Thoracic aorta (tissue), 2 donors: ENCODE measurements at regions not wholly inside any gene's neighbourhood (a gene's known extent, or its start where the extent isn't known, plus 50 kb on each side); places are given as distances from the start of the nearest gene placed in this dataset.
"Not testable (repeated sequence)": the region's sequence is repeated elsewhere in the genome, so short reads cannot be mapped to it uniquely, and the experiment has no call there.

Experiments
- ATAC-seq: fragments of 150-250 bp; one replicate; pipeline ENCODE4 v1.8.0; 2017; ENCODE audit warnings: low read depth; ENCODE audit not compliant: insufficient number of reproducible peaks, low FRiP score
- DNase-seq: peaks from one replicate; pipeline ENCODE4 v3.0.0-alpha.2; 2020; ENCODE audit warnings: low spot score
- H3K27ac ChIP-seq, 2 donors: fragments of 200-600 bp; sonication (generic); 1 replicate in 1 of 2; 2 replicates in 1 of 2; pipeline ENCODE4 v1.5.1; 2016; ENCODE audit warnings: mild to moderate bottlenecking in 2 of 2, moderate library complexity in 2 of 2
- H3K27me3 ChIP-seq: fragments of 200-600 bp; sonication (generic); replicated peaks from 2 replicates; pipeline ENCODE4 v1.6.0; 2016; ENCODE audit warnings: mild to moderate bottlenecking; ENCODE audit not compliant: insufficient read depth
- H3K36me3 ChIP-seq: fragments of 200-600 bp; sonication (generic); one replicate; pipeline ENCODE4 v1.5.1; 2016
- H3K4me1 ChIP-seq, 2 donors: fragments of 200-600 bp; sonication (generic); 1 replicate in 1 of 2; 2 replicates in 1 of 2; pipeline versions ENCODE4 v1.5.1 to v1.6.0; 2016; ENCODE audit warnings: low read depth in 2 of 2, mild to moderate bottlenecking in 1 of 2; ENCODE audit not compliant: control insufficient read depth in 1 of 2
- H3K4me3 ChIP-seq: fragments of 200-600 bp; sonication (generic); 2 replicates; pipeline ENCODE4 v1.5.1; 2016; ENCODE audit warnings: mild to moderate bottlenecking
- H3K9me3 ChIP-seq: fragments of 200-600 bp; sonication (generic); 2 replicates; pipeline ENCODE4 v1.5.1; 2016
- CTCF ChIP-seq: fragments of 200-600 bp; sonication (generic); IDR thresholded peaks from one replicate; pipeline ENCODE4 v1.5.1; 2019; ENCODE audit warnings: antibody characterized with exemption

GRCh38 chr6:113777601-113778000 is 79.5 kb upstream of the MARCKS start:
- Histone ChIP-seq H3K4me1 (no peaks in the 10 kb centered on the region), H3K9me3 (no peaks in the 10 kb centered on the region), H3K27me3 (no peaks in the 10 kb centered on the region), H3K27ac (no peak overlapping the region), H3K36me3 (no peaks in the 10 kb centered on the region), H3K4me3 (no peak overlapping the region)
- ATAC-seq, result no peak
- no peak for DNase-seq
- TF ChIP-seq CTCF, result no peak

- H3K27me3 ChIP-seq, result no peaks in the 10 kb centered on the region
- H3K36me3 ChIP-seq, result no peaks in the 10 kb centered on the region
- TF ChIP-seq CTCF, result no peak
- no peaks in the 10 kb centered on the region for H3K9me3 ChIP-seq
- H3K4me3 ChIP-seq, result no peak overlapping the region
- no peak overlapping the region for H3K27ac ChIP-seq
- no peaks in the 10 kb centered on the region for H3K4me1 ChIP-seq
- DNase-seq (no peak), ATAC-seq (no peak)
Observed at GRCh38 chr6:113779656-113780055, 77.5 kb upstream of the MARCKS start.

- H3K9me3 ChIP-seq, result no peaks in the 10 kb centered on the region
- ATAC-seq (no peak), DNase-seq (no peak)
- no peaks in the 10 kb centered on the region for H3K4me1 ChIP-seq
- TF ChIP-seq CTCF, result no peak
- H3K27me3 ChIP-seq, result no peaks in the 10 kb centered on the region
- H3K36me3 ChIP-seq, result no peaks in the 10 kb centered on the region
- no peak overlapping the region for H3K4me3 ChIP-seq
- H3K27ac ChIP-seq, result no peak overlapping the region
Observed at GRCh38 chr6:113782636-113783035, 74.5 kb upstream of the MARCKS start.

- no peak overlapping the region for H3K4me3 ChIP-seq
- no peaks in the 10 kb centered on the region for H3K27me3 ChIP-seq
- no peaks in the 10 kb centered on the region for H3K36me3 ChIP-seq
- no peaks in the 10 kb centered on the region for H3K4me1 ChIP-seq
- no peak for ATAC-seq
- no peak for TF ChIP-seq CTCF
- no peaks in the 10 kb centered on the region for H3K9me3 ChIP-seq
- no peak for DNase-seq
- H3K27ac ChIP-seq, result no peak overlapping the region
Observed at GRCh38 chr6:113786168-113786567, 71.0 kb upstream of the MARCKS start.

GRCh38 chr6:113788586-113788985 is 68.6 kb upstream of the MARCKS start:
- no peak for DNase-seq
- TF ChIP-seq CTCF, result no peak
- Histone ChIP-seq H3K36me3 (no peaks in the 10 kb centered on the region), H3K4me1 (no peaks in the 10 kb centered on the region), H3K4me3 (no peak overlapping the region), H3K27ac (no peak overlapping the region), H3K9me3 (no peaks in the 10 kb centered on the region), H3K27me3 (no peaks in the 10 kb centered on the region)
- ATAC-seq, result no peak

- H3K27me3 ChIP-seq, H3K27ac ChIP-seq, H3K9me3 ChIP-seq, H3K4me3 ChIP-seq, DNase-seq, H3K4me1 ChIP-seq, H3K36me3 ChIP-seq, ATAC-seq: not testable (repeated sequence)
Observed at GRCh38 chr6:113791225-113791624, 65.9 kb upstream of the MARCKS start.

GRCh38 chr6:113795371-113795770 is 61.8 kb upstream of the MARCKS start:
- not testable (repeated sequence) for ATAC-seq, H3K9me3 ChIP-seq, H3K27me3 ChIP-seq, H3K36me3 ChIP-seq, H3K4me3 ChIP-seq, H3K27ac ChIP-seq, DNase-seq, H3K4me1 ChIP-seq
